Esophagus muscularis mucosa (tissue), 4 donors: ENCODE measurements at regions not wholly inside any gene's neighbourhood (a gene's known extent, or its start where the extent isn't known, plus 50 kb on each side); places are given as distances from the start of the nearest gene placed in this dataset.

Experiments
- DNase-seq: peaks from one replicate; pipeline ENCODE4 v3.0.0-alpha.2; 2017; ENCODE audit errors: extremely low spot score
- H3K27ac ChIP-seq, 4 donors: fragments of 200-600 bp; sonication (generic); replicated peaks in 1 of 4; 1 replicate in 3 of 4; 2 replicates in 1 of 4; pipeline ENCODE4 v1.5.1; 2016 to 2019; ENCODE audit warnings: mild to moderate bottlenecking in 1 of 4
- H3K27me3 ChIP-seq, 4 donors: fragments of 200-600 bp; sonication (generic); one replicate each; pipeline versions ENCODE4 v1.5.1 to v1.6.0; 2016 to 2019
- H3K36me3 ChIP-seq, 4 donors: fragments of 200-600 bp; sonication (generic); one replicate each; pipeline ENCODE4 v1.5.1; 2016 to 2019
- H3K4me1 ChIP-seq, 4 donors: fragments of 200-600 bp; sonication (generic); one replicate each; pipeline ENCODE4 v1.5.1; 2016 to 2019
- H3K4me3 ChIP-seq, 4 donors: fragments of 200-600 bp; sonication (generic); 1 replicate in 2 of 4; 2 replicates in 2 of 4; pipeline ENCODE4 v1.5.1; 2016 to 2019; ENCODE audit warnings: mild to moderate bottlenecking in 4 of 4, moderate library complexity in 1 of 4
- H3K9me3 ChIP-seq, 4 donors: fragments of 200-600 bp; sonication (generic); 1 replicate in 3 of 4; 2 replicates in 1 of 4; pipeline ENCODE4 v1.5.1; 2016 to 2019
- CTCF ChIP-seq, 3 experiments: fragments of 200-600 bp in 2 of 3; fragments of 450-650 bp in 1 of 3; sonication (generic) in 2 of 3; IDR thresholded peaks; one replicate each; pipeline ENCODE4 v1.5.1; 2017 to 2019; ENCODE audit warnings: antibody characterized with exemption in 3 of 3, mild to moderate bottlenecking in 2 of 3, moderate library complexity in 1 of 3
- EP300 ChIP-seq: sonication (generic); formaldehyde crosslinking; IDR thresholded peaks from one replicate; pipeline ENCODE4 v1.6.1; 2017; ENCODE audit warnings: antibody characterized with exemption
- POLR2A ChIP-seq: fragments of 450-650 bp; IDR thresholded peaks from one replicate; pipeline ENCODE4 v1.6.1; 2017; ENCODE audit warnings: antibody characterized with exemption, moderate library complexity, mild to moderate bottlenecking, low read depth
- POLR2AphosphoS5 ChIP-seq, 2 donors: sonication (generic); formaldehyde crosslinking; IDR thresholded peaks; one replicate each; pipeline ENCODE4 v1.6.1; 2017; ENCODE audit warnings: antibody characterized with exemption in 2 of 2
- WGBS: methylation state at CpG from one replicate; pipeline ENCODE4 v1.1.5; 2018; 5-methylcytosine and 5-hydroxymethylcytosine counted together
- intact Hi-C: fragments of 100-400 bp; cut with DNase I; formaldehyde crosslinking; loops from one replicate; pipeline ENCODE4 v1.15.1; 2023

- no peak for TF ChIP-seq POLR2A
- TF ChIP-seq POLR2AphosphoS5 (IDR thresholded peaks at IDR 0.05) = no peak
- no peak for TF ChIP-seq CTCF (IDR thresholded peaks at IDR 0.05)
- TF ChIP-seq EP300 = no peak
- Histone ChIP-seq H3K9me3 (no peaks in the 10 kb centered on the region), H3K27me3 (no peaks in the 10 kb centered on the region), H3K4me1 (no peaks in the 10 kb centered on the region), H3K4me3 (no peak overlapping the region), H3K27ac (no peak overlapping the region), H3K36me3 (no peaks in the 10 kb centered on the region)
- WGBS = 84% methylated on average over 1 of the region's 1 CpG
- intact Hi-C loops = no loop called here
- DNase-seq = no peak
These were observed 181.7 kb upstream of the EDNRA start for GRCh38 chr4:147299205-147299604.

GRCh38 chr4:147303174-147303872, 177.6 kb upstream of the EDNRA start:
- Histone ChIP-seq H3K27me3 (no peaks in the 10 kb centered on the region), H3K27ac (no peak overlapping the region), H3K4me3 (no peak overlapping the region), H3K4me1 (no peaks in the 10 kb centered on the region), H3K9me3 (no peaks in the 10 kb centered on the region), H3K36me3 (no peaks in the 10 kb centered on the region)
- no peak for DNase-seq
- intact Hi-C loops = no loop called here
- 59% methylated on average over 5 of the region's 5 CpGs for WGBS
- TF ChIP-seq POLR2AphosphoS5 (IDR thresholded peaks at IDR 0.05) (no peak), CTCF (IDR thresholded peaks at IDR 0.05) (no peak)

- Histone ChIP-seq H3K4me3 (no peak overlapping the region), H3K36me3 (no peaks in the 10 kb centered on the region), H3K4me1 (no peaks in the 10 kb centered on the region), H3K27ac (no peak overlapping the region), H3K9me3 (no peaks in the 10 kb centered on the region), H3K27me3 (no peaks in the 10 kb centered on the region)
- intact Hi-C loops = no loop called here
- TF ChIP-seq CTCF (IDR thresholded peaks at IDR 0.05) = no peak
- 35% methylated on average over 3 of the region's 3 CpGs for WGBS
- DNase-seq = no peak
These were observed 177.0 kb upstream of the EDNRA start for GRCh38 chr4:147303873-147304229.

- DNase-seq = no peak
- intact Hi-C loops = no loop called here
- 85% methylated on average over 5 of the region's 5 CpGs for WGBS
These were observed 172.8 kb upstream of the EDNRA start for GRCh38 chr4:147307896-147308674.

More at GRCh38 chr4:147307896-147308674, 172.8 kb upstream of the EDNRA start:
- TF ChIP-seq POLR2A (no peak), EP300 (no peak), CTCF (IDR thresholded peaks at IDR 0.05) (no peak), POLR2AphosphoS5 (IDR thresholded peaks at IDR 0.05) (no peak)
- H3K9me3 ChIP-seq = no peaks in the 10 kb centered on the region
- H3K27me3 ChIP-seq = no peaks in the 10 kb centered on the region
- H3K36me3 ChIP-seq = no peaks in the 10 kb centered on the region
- no peak overlapping the region for H3K4me3 ChIP-seq
- no peak overlapping the region for H3K27ac ChIP-seq
- H3K4me1 ChIP-seq = no peaks in the 10 kb centered on the region
